ENCODE measurements at regions not wholly inside any gene's neighbourhood (a gene's known extent, or its start where the extent isn't known, plus 50 kb on each side); places are given as distances from the start of the nearest gene placed in this dataset.

DNA sequence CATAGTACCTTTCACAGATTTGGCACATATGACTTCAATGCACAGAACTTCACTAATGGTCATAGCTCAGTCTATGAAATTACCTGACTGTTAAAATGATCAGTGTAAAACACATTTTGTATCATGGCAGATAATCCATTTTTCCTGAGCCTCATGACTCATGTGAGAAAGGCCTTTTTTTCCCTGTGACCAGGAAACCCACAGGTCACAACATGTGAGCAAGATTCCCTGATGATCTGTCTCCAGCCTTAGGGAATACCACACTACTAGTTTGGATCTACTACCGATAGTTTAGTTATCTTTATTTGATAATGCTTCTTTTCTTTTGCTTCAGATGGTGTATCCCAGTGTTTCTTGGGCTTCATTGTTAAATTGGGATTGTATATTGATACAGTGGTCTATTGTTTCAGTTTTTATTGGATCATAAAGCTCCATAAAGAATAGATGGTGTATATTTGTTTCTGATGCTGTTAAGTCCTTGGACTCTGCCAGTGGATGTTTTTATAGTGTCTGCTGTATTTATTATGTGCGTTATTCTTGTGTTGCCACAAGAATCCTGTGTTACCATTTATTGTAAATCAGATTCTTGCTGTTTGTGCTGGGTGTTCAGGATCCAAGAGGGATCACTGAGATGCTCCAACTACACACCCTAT lies 248.7 kb upstream of the PELI2 start:
- no peak for DNase-seq
- Histone ChIP-seq H3K27ac (replicated peaks) (no peak overlapping the region), H3K9me3 (replicated peaks) (peaks cover 7% of the 10 kb centered on the region), H3K4me1 (no peaks in the 10 kb centered on the region), H3K36me3 (no peaks in the 10 kb centered on the region), H3K4me3 (no peak overlapping the region), H3K27me3 (ENCODE audit: low read depth) (no peaks in the 10 kb centered on the region)
- TF ChIP-seq, protein P1, sequence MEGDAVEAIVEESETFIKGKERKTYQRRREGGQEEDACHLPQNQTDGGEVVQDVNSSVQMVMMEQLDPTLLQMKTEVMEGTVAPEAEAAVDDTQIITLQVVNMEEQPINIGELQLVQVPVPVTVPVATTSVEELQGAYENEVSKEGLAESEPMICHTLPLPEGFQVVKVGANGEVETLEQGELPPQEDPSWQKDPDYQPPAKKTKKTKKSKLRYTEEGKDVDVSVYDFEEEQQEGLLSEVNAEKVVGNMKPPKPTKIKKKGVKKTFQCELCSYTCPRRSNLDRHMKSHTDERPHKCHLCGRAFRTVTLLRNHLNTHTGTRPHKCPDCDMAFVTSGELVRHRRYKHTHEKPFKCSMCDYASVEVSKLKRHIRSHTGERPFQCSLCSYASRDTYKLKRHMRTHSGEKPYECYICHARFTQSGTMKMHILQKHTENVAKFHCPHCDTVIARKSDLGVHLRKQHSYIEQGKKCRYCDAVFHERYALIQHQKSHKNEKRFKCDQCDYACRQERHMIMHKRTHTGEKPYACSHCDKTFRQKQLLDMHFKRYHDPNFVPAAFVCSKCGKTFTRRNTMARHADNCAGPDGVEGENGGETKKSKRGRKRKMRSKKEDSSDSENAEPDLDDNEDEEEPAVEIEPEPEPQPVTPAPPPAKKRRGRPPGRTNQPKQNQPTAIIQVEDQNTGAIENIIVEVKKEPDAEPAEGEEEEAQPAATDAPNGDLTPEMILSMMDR (IDR thresholded peaks at IDR 0.05; ENCODE audit: borderline replicate concordance), result no peak
- intact Hi-C loops (cut with micrococcal nuclease), result no loop called here

DNA sequence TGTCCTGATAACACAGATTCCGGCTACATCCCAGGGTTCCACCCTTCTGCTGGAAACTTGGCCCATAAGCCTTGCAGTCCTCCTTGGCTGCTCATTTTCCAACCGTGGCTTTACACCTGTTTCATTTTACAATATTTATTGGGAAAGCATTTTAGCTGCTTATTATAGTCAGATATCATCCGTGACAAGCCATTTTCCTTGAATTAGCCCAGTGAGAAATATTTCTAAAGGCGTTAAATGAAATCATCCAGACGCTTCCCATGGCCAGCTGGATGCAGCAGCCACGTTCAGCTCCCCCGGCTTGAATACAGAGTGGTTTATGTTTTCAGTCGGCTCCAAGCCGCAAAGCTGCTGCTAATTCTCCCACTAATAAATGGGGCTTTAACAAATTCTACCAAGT lies 245.0 kb upstream of the PELI2 start:
- TF ChIP-seq, protein P1 (IDR thresholded peaks at IDR 0.05; ENCODE audit: borderline replicate concordance), result no peak
- Histone ChIP-seq H3K36me3 (no peaks in the 10 kb centered on the region), H3K9me3 (replicated peaks) (no peaks in the 10 kb centered on the region), H3K4me3 (no peak overlapping the region), H3K27me3 (ENCODE audit: low read depth) (no peaks in the 10 kb centered on the region), H3K4me1 (peaks cover 7% of the 10 kb centered on the region), H3K27ac (replicated peaks) (no peak overlapping the region)
- DNase-seq, result no peak
- intact Hi-C loops (cut with micrococcal nuclease), result no loop called here

DNA sequence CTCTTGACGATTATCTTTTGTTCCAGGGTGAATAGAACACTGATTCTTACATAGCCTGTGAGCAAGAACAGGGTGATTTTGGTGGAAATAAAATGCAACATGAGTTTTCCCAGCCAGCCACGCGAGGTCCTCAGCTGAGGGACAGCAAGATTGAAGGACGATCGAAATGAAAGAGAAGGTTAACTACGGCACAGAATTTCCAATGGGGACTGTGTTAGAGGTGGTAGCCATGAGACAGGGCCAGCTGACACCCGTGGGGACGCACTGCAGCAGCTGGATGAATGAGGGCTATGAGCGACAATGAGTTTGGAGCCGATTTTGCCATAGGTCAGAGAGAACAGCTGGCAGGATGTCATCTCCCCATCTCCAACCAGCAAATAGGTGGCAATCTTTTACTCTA lies 243.4 kb upstream of the PELI2 start:
- H3K27me3 ChIP-seq (ENCODE audit: low read depth), result no peaks in the 10 kb centered on the region
- H3K9me3 ChIP-seq (replicated peaks), result no peaks in the 10 kb centered on the region
- H3K4me1 ChIP-seq, result peaks cover 10% of the 10 kb centered on the region
- no peak overlapping the region for H3K27ac ChIP-seq (replicated peaks)
- no peak for DNase-seq
- TF ChIP-seq, protein P1 (IDR thresholded peaks at IDR 0.05; ENCODE audit: borderline replicate concordance), result no peak
- intact Hi-C loops (cut with micrococcal nuclease), result no loop called here
- H3K36me3 ChIP-seq, result no peaks in the 10 kb centered on the region
- no peak overlapping the region for H3K4me3 ChIP-seq

DNA sequence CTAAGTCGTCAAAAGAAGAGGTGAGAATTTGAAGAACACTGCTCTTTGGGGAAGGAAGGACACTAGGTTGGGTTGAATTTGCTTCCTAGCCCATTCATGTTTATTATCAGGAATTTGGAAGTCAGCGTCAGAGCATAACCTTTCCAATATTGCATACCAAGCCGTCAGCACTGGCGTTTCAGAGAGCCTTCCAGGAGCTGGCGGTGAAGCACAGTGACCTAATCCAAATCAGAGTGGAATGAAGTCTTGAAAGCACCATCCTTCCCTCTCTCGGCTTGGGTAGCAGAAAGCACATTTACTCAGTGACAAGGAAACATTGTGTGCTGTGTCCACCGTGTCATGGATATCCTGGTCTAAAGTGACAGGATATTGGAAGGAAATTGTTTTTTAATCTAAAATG lies 240.3 kb upstream of the PELI2 start:
- peaks cover 10% of the 10 kb centered on the region for H3K4me1 ChIP-seq
- H3K27ac ChIP-seq (replicated peaks), result no peak overlapping the region
- no peak for DNase-seq
- no peak overlapping the region for H3K4me3 ChIP-seq
- no peaks in the 10 kb centered on the region for H3K9me3 ChIP-seq (replicated peaks)
- TF ChIP-seq, protein P1 (IDR thresholded peaks at IDR 0.05; ENCODE audit: borderline replicate concordance), result no peak
- H3K27me3 ChIP-seq (ENCODE audit: low read depth), result no peaks in the 10 kb centered on the region
- intact Hi-C loops (cut with micrococcal nuclease), result no loop called here
- H3K36me3 ChIP-seq, result no peaks in the 10 kb centered on the region

DNA sequence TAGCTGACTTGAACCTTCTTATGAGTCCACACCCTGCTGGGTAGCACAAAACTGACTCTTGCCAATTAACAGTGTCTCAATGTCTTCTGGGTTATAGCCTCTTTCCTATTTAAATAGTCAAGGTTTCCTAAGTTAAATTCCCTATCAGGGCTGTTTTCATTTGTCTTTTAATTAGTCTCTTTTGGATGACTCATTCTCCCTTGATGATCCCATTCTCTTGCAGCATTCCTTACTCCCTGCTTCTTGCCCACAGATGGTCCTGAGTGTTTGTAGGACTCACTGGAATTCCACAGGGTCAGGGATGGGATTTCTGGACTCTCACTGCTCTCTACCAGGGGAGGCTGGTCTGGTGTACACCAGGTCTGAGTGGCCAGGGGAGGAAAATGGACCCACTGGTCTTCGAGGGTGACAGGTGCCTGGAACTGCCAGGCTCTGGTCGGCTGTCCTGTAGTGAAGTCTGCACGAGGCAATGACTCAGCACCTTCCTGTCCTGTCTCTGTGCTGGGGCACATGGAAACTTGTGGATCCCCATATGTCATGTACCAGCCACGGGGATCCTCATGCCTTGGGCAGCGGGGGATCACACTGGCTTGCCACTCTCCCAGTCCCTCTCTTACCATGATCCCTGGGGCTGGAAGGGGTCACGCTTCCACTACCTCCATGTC lies 236.5 kb upstream of the PELI2 start:
- TF ChIP-seq, protein P1 (IDR thresholded peaks at IDR 0.05; ENCODE audit: borderline replicate concordance), result no peak
- no peaks in the 10 kb centered on the region for H3K36me3 ChIP-seq
- intact Hi-C loops (cut with micrococcal nuclease), result no loop called here
- H3K4me1 ChIP-seq, result peaks cover 10% of the 10 kb centered on the region
- H3K9me3 ChIP-seq (replicated peaks), result no peaks in the 10 kb centered on the region
- no peak for DNase-seq
- H3K27ac ChIP-seq (replicated peaks), result no peak overlapping the region
- no peaks in the 10 kb centered on the region for H3K27me3 ChIP-seq (ENCODE audit: low read depth)
- H3K4me3 ChIP-seq, result no peak overlapping the region

Data from left ventricle myocardium inferior (tissue), 1 donor.